SU-DHL-6 (cell line): ENCODE measurements at regions not wholly inside any gene's neighbourhood (a gene's known extent, or its start where the extent isn't known, plus 50 kb on each side); places are given as distances from the start of the nearest gene placed in this dataset.

Experiments
- EZH2phosphoT487 ChIP-seq: fragments of 200-600 bp; sonication (generic), shearing (Covaris generic); conservative IDR thresholded peaks from 2 replicates; pipeline ENCODE4 v1.6.1; 2018; ENCODE audit warnings: mild to moderate bottlenecking, antibody characterized with exemption, low read length, moderate library complexity, mixed read lengths
- TF ChIP-seq, protein P1 (sequence below): fragments of 200-600 bp; sonication (generic); IDR thresholded peaks from one replicate; pipeline ENCODE4 v1.5.1; 2017; ENCODE audit warnings: antibody characterized with exemption, mild to moderate bottlenecking, low read length, moderate library complexity; ENCODE audit not compliant: insufficient read depth, poor library complexity, severe bottlenecking

- TF ChIP-seq, protein P1, sequence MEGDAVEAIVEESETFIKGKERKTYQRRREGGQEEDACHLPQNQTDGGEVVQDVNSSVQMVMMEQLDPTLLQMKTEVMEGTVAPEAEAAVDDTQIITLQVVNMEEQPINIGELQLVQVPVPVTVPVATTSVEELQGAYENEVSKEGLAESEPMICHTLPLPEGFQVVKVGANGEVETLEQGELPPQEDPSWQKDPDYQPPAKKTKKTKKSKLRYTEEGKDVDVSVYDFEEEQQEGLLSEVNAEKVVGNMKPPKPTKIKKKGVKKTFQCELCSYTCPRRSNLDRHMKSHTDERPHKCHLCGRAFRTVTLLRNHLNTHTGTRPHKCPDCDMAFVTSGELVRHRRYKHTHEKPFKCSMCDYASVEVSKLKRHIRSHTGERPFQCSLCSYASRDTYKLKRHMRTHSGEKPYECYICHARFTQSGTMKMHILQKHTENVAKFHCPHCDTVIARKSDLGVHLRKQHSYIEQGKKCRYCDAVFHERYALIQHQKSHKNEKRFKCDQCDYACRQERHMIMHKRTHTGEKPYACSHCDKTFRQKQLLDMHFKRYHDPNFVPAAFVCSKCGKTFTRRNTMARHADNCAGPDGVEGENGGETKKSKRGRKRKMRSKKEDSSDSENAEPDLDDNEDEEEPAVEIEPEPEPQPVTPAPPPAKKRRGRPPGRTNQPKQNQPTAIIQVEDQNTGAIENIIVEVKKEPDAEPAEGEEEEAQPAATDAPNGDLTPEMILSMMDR: no peak
- no peak for TF ChIP-seq EZH2phosphoT487
Measured at GRCh38 chr2:181348107-181348837, 108.9 kb upstream of the ITGA4 start.
